ENCODE measurements at regions not wholly inside any gene's neighbourhood (a gene's known extent, or its start where the extent isn't known, plus 50 kb on each side); places are given as distances from the start of the nearest gene placed in this dataset.
"Not testable (repeated sequence)": the region's sequence is repeated elsewhere in the genome, so short reads cannot be mapped to it uniquely, and the experiment has no call there.

DNA sequence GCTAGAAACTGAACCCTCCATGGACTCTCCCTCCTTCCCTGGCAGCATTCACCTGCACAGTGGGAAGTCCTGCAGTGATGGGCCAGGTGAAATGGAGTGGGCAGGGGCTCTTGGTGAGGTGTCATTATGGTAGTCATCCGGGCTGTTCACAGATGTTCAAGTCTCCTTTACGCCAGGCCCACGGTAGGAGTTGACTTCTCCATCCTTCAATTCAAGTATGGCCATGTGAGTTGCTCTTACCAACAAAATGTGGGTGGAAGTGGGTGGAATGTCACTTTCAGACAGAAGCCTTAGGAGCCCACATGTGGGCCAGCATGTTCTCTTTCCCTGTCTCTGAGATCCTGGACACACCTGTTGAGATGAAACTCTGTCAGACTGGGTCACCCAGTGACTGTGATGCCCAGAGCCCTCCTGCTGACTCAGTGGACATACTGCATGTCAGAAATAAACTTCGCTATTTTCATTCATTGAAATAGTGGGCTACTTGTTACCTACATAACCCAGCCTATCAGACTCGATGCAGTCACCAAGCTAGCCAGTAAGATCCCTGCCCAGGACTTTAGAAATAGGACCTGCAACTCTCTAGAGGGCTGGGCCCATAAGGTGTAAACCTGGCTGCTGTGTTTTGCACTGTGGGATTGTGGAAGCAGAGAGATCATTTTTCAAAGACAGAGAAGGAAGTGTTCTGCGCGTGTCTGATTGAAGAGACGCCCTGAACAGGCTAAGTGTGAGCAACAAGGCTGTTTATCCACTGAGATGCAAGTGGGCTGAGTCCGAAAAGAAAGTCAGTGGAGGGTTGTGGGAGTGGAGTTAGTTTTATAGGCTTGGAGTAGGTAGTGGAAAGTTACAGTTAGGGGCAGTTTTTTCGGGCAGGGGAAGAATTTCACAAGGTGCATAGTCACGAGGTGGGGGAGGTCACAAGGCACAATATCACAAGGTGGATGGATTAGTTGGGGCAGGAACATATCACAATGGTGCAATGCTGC is 174.4 kb downstream of the TRIM43 start:
- TF ChIP-seq, protein P1, sequence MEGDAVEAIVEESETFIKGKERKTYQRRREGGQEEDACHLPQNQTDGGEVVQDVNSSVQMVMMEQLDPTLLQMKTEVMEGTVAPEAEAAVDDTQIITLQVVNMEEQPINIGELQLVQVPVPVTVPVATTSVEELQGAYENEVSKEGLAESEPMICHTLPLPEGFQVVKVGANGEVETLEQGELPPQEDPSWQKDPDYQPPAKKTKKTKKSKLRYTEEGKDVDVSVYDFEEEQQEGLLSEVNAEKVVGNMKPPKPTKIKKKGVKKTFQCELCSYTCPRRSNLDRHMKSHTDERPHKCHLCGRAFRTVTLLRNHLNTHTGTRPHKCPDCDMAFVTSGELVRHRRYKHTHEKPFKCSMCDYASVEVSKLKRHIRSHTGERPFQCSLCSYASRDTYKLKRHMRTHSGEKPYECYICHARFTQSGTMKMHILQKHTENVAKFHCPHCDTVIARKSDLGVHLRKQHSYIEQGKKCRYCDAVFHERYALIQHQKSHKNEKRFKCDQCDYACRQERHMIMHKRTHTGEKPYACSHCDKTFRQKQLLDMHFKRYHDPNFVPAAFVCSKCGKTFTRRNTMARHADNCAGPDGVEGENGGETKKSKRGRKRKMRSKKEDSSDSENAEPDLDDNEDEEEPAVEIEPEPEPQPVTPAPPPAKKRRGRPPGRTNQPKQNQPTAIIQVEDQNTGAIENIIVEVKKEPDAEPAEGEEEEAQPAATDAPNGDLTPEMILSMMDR (IDR thresholded peaks at IDR 0.05; ENCODE audit: extremely low read depth in 1 of 2, insufficient read depth in 1 of 2, low read depth in 1 of 2, low read length in 2 of 2): not testable (repeated sequence)
- TF ChIP-seq, protein P2, sequence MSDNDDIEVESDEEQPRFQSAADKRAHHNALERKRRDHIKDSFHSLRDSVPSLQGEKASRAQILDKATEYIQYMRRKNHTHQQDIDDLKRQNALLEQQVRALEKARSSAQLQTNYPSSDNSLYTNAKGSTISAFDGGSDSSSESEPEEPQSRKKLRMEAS (IDR thresholded peaks at IDR 0.05; ENCODE audit: insufficient read depth, insufficient read length): not testable (repeated sequence)
- TF ChIP-seq POLR2AphosphoS5 (IDR thresholded peaks at IDR 0.05; ENCODE audit: insufficient read depth, low read depth, low read length); POLR2A (IDR thresholded peaks at IDR 0.05; ENCODE audit: low read depth, low read length); EZH2 (IDR thresholded peaks at IDR 0.05; ENCODE audit: borderline replicate concordance, low read depth, low read length, severe bottlenecking): not testable (repeated sequence)

All from endothelial cell of umbilical vein (primary cell).